ENCODE measurements at regions not wholly inside any gene's neighbourhood (a gene's known extent, or its start where the extent isn't known, plus 50 kb on each side); places are given as distances from the start of the nearest gene placed in this dataset.

- TF ChIP-seq CTCF (conservative IDR thresholded peaks at IDR 0.05 in 1 of 2, IDR thresholded peaks at IDR 0.05 in 1 of 2; ENCODE audit: extremely low read depth in 1 of 2, insufficient read depth in 1 of 2, low read depth in 1 of 2, low read length in 2 of 2) (no peak), EZH2 (IDR thresholded peaks at IDR 0.05; ENCODE audit: borderline replicate concordance, low read length) (no peak)
Observed at GRCh38 chr11:105449100-105449734, 160.7 kb upstream of the GRIA4 start.

All from mammary epithelial cell (primary cell).